ENCODE measurements at regions not wholly inside any gene's neighbourhood (a gene's known extent, or its start where the extent isn't known, plus 50 kb on each side); places are given as distances from the start of the nearest gene placed in this dataset.

DNA sequence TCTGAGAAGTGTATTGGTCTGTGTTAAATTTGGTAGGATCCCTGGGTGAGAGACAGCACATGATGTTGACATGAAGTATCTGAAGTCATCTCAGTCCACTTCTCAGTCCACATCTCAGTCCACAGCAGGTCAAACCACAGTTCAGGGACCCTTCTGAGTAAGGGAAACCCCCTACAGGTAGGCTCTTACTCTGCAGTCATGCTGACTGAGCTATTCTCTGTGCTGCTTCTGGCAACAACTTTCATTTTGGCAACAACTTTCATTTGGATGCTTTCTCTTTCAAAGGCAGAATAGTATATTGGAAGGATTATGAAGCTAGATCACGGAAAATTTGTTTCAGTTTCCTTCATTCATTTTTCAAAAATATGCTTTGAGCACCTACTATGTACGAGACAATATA lies 178.2 kb upstream of the GOLIM4 start:
- TF ChIP-seq, protein P1, sequence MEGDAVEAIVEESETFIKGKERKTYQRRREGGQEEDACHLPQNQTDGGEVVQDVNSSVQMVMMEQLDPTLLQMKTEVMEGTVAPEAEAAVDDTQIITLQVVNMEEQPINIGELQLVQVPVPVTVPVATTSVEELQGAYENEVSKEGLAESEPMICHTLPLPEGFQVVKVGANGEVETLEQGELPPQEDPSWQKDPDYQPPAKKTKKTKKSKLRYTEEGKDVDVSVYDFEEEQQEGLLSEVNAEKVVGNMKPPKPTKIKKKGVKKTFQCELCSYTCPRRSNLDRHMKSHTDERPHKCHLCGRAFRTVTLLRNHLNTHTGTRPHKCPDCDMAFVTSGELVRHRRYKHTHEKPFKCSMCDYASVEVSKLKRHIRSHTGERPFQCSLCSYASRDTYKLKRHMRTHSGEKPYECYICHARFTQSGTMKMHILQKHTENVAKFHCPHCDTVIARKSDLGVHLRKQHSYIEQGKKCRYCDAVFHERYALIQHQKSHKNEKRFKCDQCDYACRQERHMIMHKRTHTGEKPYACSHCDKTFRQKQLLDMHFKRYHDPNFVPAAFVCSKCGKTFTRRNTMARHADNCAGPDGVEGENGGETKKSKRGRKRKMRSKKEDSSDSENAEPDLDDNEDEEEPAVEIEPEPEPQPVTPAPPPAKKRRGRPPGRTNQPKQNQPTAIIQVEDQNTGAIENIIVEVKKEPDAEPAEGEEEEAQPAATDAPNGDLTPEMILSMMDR (IDR thresholded peaks at IDR 0.05), result no peak
- no peak for TF ChIP-seq POLR2A (IDR thresholded peaks at IDR 0.05)

All from right lobe of liver (tissue), 4 donors.